GM12873 (cell line): ENCODE measurements at regions not wholly inside any gene's neighbourhood (a gene's known extent, or its start where the extent isn't known, plus 50 kb on each side); places are given as distances from the start of the nearest gene placed in this dataset.

Experiments
- CTCF ChIP-seq: IDR thresholded peaks from 2 replicates; pipeline ENCODE4 v1.5.1; 2012; ENCODE audit warnings: low read depth, mild to moderate bottlenecking, moderate library complexity, low read length, control low read depth; ENCODE audit not compliant: insufficient read depth; ENCODE audit errors: missing control alignments

- no peak for TF ChIP-seq CTCF
Observed at GRCh38 chr7:123296965-123297364, 97.2 kb upstream of the SLC13A1 start.

- TF ChIP-seq CTCF = no peak
Observed at GRCh38 chr7:123293710-123294109, 93.9 kb upstream of the SLC13A1 start.

GRCh38 chr7:123292227-123292626 lies 92.5 kb upstream of the SLC13A1 start:
- TF ChIP-seq CTCF = no peak

- TF ChIP-seq CTCF = no peak
Observed at GRCh38 chr7:123289200-123289599, 89.4 kb upstream of the SLC13A1 start.

GRCh38 chr7:123285076-123285700 lies 85.4 kb upstream of the SLC13A1 start:
- TF ChIP-seq CTCF = no peak

GRCh38 chr7:123283373-123283772 lies 83.6 kb upstream of the SLC13A1 start:
- no peak for TF ChIP-seq CTCF

GRCh38 chr7:123282181-123282580 lies 82.4 kb upstream of the SLC13A1 start:
- no peak for TF ChIP-seq CTCF
